Panc1 (cell line): ENCODE measurements at regions not wholly inside any gene's neighbourhood (a gene's known extent, or its start where the extent isn't known, plus 50 kb on each side); places are given as distances from the start of the nearest gene placed in this dataset.

ENCODE experiments used
- ATAC-seq: fragments of 200-7000 bp; cut with Tn5 transposase; 2 replicates; pipeline ENCODE4 v1.9.1; 2020; ENCODE audit warnings: mild to moderate bottlenecking, moderate library complexity
- BruUV-seq: library from RNA; stranded (reverse); fragments of 400-500 nt; replicated peaks from 2 replicates; lab custom pipeline; 2021; lab: Mats Ljungman, UMichigan
- CTCF ChIA-PET: fragments of 300-600 bp; sonication (Branson Sonifier 250); formaldehyde crosslinking; loops from one replicate; lab custom pipeline; 2022; ENCODE audit warnings: antibody characterized with exemption; lab: Charles Lee
- POLR2A ChIA-PET: fragments of 300-600 bp; sonication (Branson Sonifier 250); formaldehyde crosslinking; loops from one replicate; lab custom pipeline; 2022; ENCODE audit warnings: antibody characterized with exemption; lab: Charles Lee
- DNase-seq: peaks from one replicate; pipeline ENCODE4 v3.0.0-alpha.2; 2010; ENCODE audit warnings: low read depth, low spot score
- H3K27ac ChIP-seq: 2 replicates; pipeline ENCODE4 v1.5.1; 2011; ENCODE audit warnings: mild to moderate bottlenecking, low read length, inconsistent platforms
- H3K27me3 ChIP-seq: fragments of 200-500 bp; sonication (Bioruptor generic); 2 replicates; pipeline ENCODE4 v1.6.0; 2014; ENCODE audit warnings: low read length, inconsistent platforms; ENCODE audit not compliant: control insufficient read depth, insufficient read depth
- H3K36me3 ChIP-seq: fragments of 200-500 bp; sonication (Bioruptor generic); 2 replicates; pipeline ENCODE4 v1.5.1; 2014; ENCODE audit warnings: inconsistent platforms, mild to moderate bottlenecking, low read length, moderate library complexity; ENCODE audit not compliant: control insufficient read depth, insufficient read depth
- H3K4me1 ChIP-seq: 2 replicates; pipeline ENCODE4 v1.5.1; 2011; ENCODE audit warnings: inconsistent platforms, mild to moderate bottlenecking, low read length, moderate library complexity; ENCODE audit not compliant: control insufficient read depth, insufficient read depth
- H3K4me3 ChIP-seq, 2 experiments: 2 replicates each; pipeline ENCODE4 v1.5.1; 2011 to 2012; ENCODE audit warnings: low read depth in 2 of 2, low read length in 2 of 2, mild to moderate bottlenecking in 2 of 2, inconsistent platforms in 1 of 2, moderate library complexity in 1 of 2
- H3K9me3 ChIP-seq: fragments of 200-500 bp; sonication (Bioruptor generic); 2 replicates; pipeline ENCODE4 v1.5.1; 2014; ENCODE audit warnings: low read depth, mild to moderate bottlenecking, inconsistent platforms, low read length, moderate library complexity; ENCODE audit not compliant: control insufficient read depth, insufficient read depth
- POLR2AphosphoS5 ChIP-seq: IDR thresholded peaks from 2 replicates; pipeline ENCODE4 v1.6.1; 2012; ENCODE audit warnings: mild to moderate bottlenecking, low read depth, low read length, moderate library complexity
- SIN3A ChIP-seq: IDR thresholded peaks from 2 replicates; pipeline ENCODE4 v1.6.1; 2012; ENCODE audit warnings: low read depth, mild to moderate bottlenecking, low read length, moderate library complexity, borderline replicate concordance; ENCODE audit not compliant: insufficient read depth
- TCF7L2 ChIP-seq: IDR thresholded peaks from 2 replicates; pipeline ENCODE4 v1.6.1; 2011; ENCODE audit warnings: mild to moderate bottlenecking, low read depth, low read length, inconsistent platforms
- in situ Hi-C: cut with HindIII; loops from 2 replicates; pipeline ENCODE4 v1.10.0; 2016; ENCODE audit warnings: low sequenced_read_pairs, low pct_unique_long_range_greater_than_20kb
- intact Hi-C: fragments of 100-400 bp; cut with micrococcal nuclease; formaldehyde crosslinking; loops from one replicate; pipeline ENCODE4 v1.10.0; 2022; ENCODE audit not compliant: unreplicated experiment
- TF ChIP-seq, protein P1 (sequence below): fragments of 450-650 bp; IDR thresholded peaks from 2 replicates; pipeline ENCODE4 v1.5.1; 2017; ENCODE audit warnings: mild to moderate bottlenecking
- TF ChIP-seq, protein P2 (sequence below), 2 experiments: IDR thresholded peaks; 2 replicates each; pipeline ENCODE4 v1.6.1; 2011 to 2012; ENCODE audit warnings: low read depth in 2 of 2, control low read depth in 1 of 2, low read length in 1 of 2, mild to moderate bottlenecking in 1 of 2, moderate library complexity in 1 of 2; ENCODE audit not compliant: insufficient read depth in 1 of 2

DNA sequence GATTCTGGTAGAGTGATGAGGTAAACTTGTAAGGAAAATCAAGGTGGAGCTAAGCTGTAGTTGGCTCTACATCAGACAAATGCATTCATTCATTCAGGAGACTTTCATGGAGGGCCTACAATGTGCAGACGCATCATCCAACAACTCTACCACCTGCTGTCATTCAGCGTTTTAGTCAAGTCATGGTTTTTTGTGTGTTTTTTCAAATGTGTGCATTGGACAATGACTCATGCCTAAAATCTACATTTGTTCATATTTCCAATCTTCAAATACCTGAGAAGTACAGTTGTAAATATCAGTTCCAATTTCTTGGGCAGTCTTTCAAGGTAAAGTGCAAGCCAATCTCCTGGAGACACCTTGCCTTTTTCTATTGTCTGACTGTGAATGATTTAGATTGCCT is 108.0 kb upstream of the LGALSL start:
- no peak for DNase-seq
- intact Hi-C loops = no loop called here

DNA sequence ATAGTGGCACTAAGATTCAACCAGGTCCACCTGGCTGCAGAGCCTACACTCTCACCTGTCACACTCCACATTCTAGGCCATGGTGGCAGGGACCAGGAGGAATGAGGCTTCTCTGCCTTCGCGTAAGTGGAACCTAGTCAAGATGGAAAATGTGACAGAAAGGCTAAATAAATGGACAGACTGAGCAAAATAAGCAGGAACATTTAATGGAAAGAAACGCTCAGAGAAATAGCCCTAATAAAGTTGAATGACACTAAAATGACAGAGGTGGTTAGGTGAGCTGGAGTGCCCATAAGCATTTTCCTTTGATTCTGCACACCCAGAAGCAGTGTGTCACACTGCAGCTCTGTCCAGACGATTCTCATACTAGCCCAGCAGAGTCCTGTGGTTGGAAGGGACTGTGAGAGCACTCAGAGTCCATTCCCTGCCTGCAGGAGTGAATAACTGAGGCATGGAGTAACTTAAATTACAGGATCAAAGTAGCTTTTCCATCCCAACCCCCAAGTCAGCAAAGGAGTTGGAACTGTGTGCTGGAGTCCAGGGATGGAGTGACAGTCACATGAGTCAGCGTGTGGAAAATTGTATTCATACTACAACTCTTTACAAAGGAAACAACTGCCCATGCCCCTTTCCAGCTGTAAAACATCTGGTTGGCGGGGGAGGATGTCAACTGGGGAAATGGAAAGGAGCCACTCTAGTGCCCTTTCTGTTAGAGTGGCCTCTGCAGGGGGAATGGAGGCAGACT is 105.4 kb upstream of the LGALSL start:
- H3K4me1 ChIP-seq = no peaks in the 10 kb centered on the region
- TF ChIP-seq SIN3A = no peak
- TF ChIP-seq, protein P1, sequence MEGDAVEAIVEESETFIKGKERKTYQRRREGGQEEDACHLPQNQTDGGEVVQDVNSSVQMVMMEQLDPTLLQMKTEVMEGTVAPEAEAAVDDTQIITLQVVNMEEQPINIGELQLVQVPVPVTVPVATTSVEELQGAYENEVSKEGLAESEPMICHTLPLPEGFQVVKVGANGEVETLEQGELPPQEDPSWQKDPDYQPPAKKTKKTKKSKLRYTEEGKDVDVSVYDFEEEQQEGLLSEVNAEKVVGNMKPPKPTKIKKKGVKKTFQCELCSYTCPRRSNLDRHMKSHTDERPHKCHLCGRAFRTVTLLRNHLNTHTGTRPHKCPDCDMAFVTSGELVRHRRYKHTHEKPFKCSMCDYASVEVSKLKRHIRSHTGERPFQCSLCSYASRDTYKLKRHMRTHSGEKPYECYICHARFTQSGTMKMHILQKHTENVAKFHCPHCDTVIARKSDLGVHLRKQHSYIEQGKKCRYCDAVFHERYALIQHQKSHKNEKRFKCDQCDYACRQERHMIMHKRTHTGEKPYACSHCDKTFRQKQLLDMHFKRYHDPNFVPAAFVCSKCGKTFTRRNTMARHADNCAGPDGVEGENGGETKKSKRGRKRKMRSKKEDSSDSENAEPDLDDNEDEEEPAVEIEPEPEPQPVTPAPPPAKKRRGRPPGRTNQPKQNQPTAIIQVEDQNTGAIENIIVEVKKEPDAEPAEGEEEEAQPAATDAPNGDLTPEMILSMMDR = no peak
- TF ChIP-seq TCF7L2 = no peak
- TF ChIP-seq, protein P2, sequence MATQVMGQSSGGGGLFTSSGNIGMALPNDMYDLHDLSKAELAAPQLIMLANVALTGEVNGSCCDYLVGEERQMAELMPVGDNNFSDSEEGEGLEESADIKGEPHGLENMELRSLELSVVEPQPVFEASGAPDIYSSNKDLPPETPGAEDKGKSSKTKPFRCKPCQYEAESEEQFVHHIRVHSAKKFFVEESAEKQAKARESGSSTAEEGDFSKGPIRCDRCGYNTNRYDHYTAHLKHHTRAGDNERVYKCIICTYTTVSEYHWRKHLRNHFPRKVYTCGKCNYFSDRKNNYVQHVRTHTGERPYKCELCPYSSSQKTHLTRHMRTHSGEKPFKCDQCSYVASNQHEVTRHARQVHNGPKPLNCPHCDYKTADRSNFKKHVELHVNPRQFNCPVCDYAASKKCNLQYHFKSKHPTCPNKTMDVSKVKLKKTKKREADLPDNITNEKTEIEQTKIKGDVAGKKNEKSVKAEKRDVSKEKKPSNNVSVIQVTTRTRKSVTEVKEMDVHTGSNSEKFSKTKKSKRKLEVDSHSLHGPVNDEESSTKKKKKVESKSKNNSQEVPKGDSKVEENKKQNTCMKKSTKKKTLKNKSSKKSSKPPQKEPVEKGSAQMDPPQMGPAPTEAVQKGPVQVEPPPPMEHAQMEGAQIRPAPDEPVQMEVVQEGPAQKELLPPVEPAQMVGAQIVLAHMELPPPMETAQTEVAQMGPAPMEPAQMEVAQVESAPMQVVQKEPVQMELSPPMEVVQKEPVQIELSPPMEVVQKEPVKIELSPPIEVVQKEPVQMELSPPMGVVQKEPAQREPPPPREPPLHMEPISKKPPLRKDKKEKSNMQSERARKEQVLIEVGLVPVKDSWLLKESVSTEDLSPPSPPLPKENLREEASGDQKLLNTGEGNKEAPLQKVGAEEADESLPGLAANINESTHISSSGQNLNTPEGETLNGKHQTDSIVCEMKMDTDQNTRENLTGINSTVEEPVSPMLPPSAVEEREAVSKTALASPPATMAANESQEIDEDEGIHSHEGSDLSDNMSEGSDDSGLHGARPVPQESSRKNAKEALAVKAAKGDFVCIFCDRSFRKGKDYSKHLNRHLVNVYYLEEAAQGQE (IDR thresholded peaks at IDR 0.05; ENCODE audit: insufficient read depth in 1 of 2, low read depth in 2 of 2, low read length in 1 of 2) = no peak
- TF ChIP-seq POLR2AphosphoS5 = no peak
- no peaks in the 10 kb centered on the region; the same call in 1 of the 2 replicates for H3K27me3 ChIP-seq
- BruUV-seq = no TSS peak
- no peak overlapping the region for H3K27ac ChIP-seq
- no peak overlapping the region for H3K4me3 ChIP-seq
- intact Hi-C loops = no loop called here
- ChIA-PET CTCF (no interaction called here), POLR2A (interaction anchor here (0.6 to 0.7 kb wide), 2 partner anchors 531 to 578 kb away, joined by 3 to 5 read pairs; no protein-coding TSS in a partner anchor)
- ATAC-seq (no peak), DNase-seq (no peak)
- H3K36me3 ChIP-seq = no peaks in the 10 kb centered on the region
- H3K9me3 ChIP-seq = no peaks in the 10 kb centered on the region
- in situ Hi-C loops = no loop called here

More for the DNA sequence above, 108.0 kb upstream of the LGALSL start:
- no peaks in the 10 kb centered on the region for H3K36me3 ChIP-seq
- no peak overlapping the region for H3K27ac ChIP-seq
- no peak for ATAC-seq
- in situ Hi-C loops = no loop called here
- H3K9me3 ChIP-seq = no peaks in the 10 kb centered on the region
- H3K27me3 ChIP-seq = peaks cover 3% of the 10 kb centered on the region; the same call in 1 of the 2 replicates
- CTCF ChIA-PET = no interaction called here
- no peak overlapping the region for H3K4me3 ChIP-seq
- TF ChIP-seq, protein P2 (IDR thresholded peaks at IDR 0.05; ENCODE audit: insufficient read depth in 1 of 2, low read depth in 2 of 2, low read length in 1 of 2) = no peak
- no peak for TF ChIP-seq TCF7L2
- no peak for TF ChIP-seq SIN3A
- TF ChIP-seq, protein P1 = no peak
- TF ChIP-seq POLR2AphosphoS5 = no peak
- no TSS peak for BruUV-seq
- no peaks in the 10 kb centered on the region for H3K4me1 ChIP-seq
- POLR2A ChIA-PET = no interaction called here
